GM12878 (cell line): ENCODE measurements at regions not wholly inside any gene's neighbourhood (a gene's known extent, or its start where the extent isn't known, plus 50 kb on each side); places are given as distances from the start of the nearest gene placed in this dataset.

Experiments
- ATAC-seq: fragments of 200-7000 bp; cut with Tn5 transposase; 3 replicates; pipeline ENCODE4 v1.9.1; 2020; ENCODE audit warnings: mild to moderate bottlenecking, moderate library complexity
- BruUV-seq: library from RNA; stranded (reverse); fragments of 400-500 nt; replicated peaks from 2 replicates; lab custom pipeline; 2021; lab: Mats Ljungman, UMichigan
- CTCF ChIA-PET: fragments of 300-600 bp; sonication (Branson Sonifier 250); formaldehyde crosslinking; extraction: SDS; loops from one replicate; lab custom pipeline; 2021; ENCODE audit warnings: inconsistent platforms; lab: Yijun Ruan, JAX
- POLR2A ChIA-PET: fragments of 350-600 bp; formaldehyde crosslinking; extraction: SDS; loops from one replicate; lab custom pipeline; 2021; ENCODE audit warnings: inconsistent platforms; lab: Charles Lee
- RAD21 ChIA-PET: fragments of 300-600 bp; sonication (Branson Sonifier 250); formaldehyde crosslinking; loops from one replicate; lab custom pipeline; 2023; ENCODE audit warnings: antibody characterized with exemption; ENCODE audit not compliant: unreplicated experiment; lab: Charles Lee
- SMC1A ChIA-PET: fragments of 300-600 bp; sonication (Branson Sonifier 250); formaldehyde crosslinking; loops from one replicate; lab custom pipeline; 2023; ENCODE audit not compliant: unreplicated experiment, uncharacterized antibody; lab: Charles Lee
- DNase-seq: peaks from one replicate; pipeline ENCODE4 v3.0.0-alpha.2; 2011; ENCODE audit warnings: low read depth, low spot score
- FAIRE-seq: peaks from 3 replicates; lab custom pipeline; 2011; peaks lifted over from hg19 to GRCh38; lab: Jason Lieb, UNC
- H2AFZ ChIP-seq: 2 replicates; pipeline ENCODE4 v1.6.0; 2011; ENCODE audit warnings: low read depth, low read length, control low read depth; ENCODE audit not compliant: control insufficient read depth
- H3K27ac ChIP-seq: 2 replicates; pipeline ENCODE4 v1.5.1; 2011; ENCODE audit warnings: control low read depth; ENCODE audit not compliant: control insufficient read depth, insufficient read depth
- H3K27me3 ChIP-seq, 2 experiments: replicated peaks in 1 of 2; 2 replicates each; pipeline versions ENCODE4 v1.6.0 to v1.6.1; 2011; ENCODE audit warnings: low read length in 1 of 2; ENCODE audit not compliant: control insufficient read depth in 2 of 2, insufficient read depth in 2 of 2
- H3K36me3 ChIP-seq, 2 experiments: 2 replicates each; pipeline ENCODE4 v1.5.1; 2011; ENCODE audit warnings: low read length in 1 of 2; ENCODE audit not compliant: control insufficient read depth in 2 of 2, insufficient read depth in 2 of 2
- H3K4me1 ChIP-seq: 2 replicates; pipeline ENCODE4 v1.6.1; 2011; ENCODE audit warnings: mild to moderate bottlenecking, low read length, moderate library complexity, mixed read lengths; ENCODE audit not compliant: control insufficient read depth, insufficient read depth
- H3K4me2 ChIP-seq: 2 replicates; pipeline ENCODE4 v1.6.0; 2011; ENCODE audit warnings: control low read depth; ENCODE audit not compliant: control insufficient read depth, insufficient read depth
- H3K4me3 ChIP-seq: fragments of 200-600 bp; sonication (generic); 2 replicates; pipeline ENCODE4 v1.5.1; 2016
- H3K79me2 ChIP-seq: 2 replicates; pipeline ENCODE4 v1.6.0; 2011; ENCODE audit warnings: low read length; ENCODE audit not compliant: control insufficient read depth, insufficient read depth
- H3K9ac ChIP-seq: 2 replicates; pipeline ENCODE4 v1.8.0; 2011; ENCODE audit warnings: low read length, control low read depth, mixed read lengths; ENCODE audit not compliant: control insufficient read depth, insufficient read depth
- H3K9me3 ChIP-seq: replicated peaks from 3 replicates; pipeline ENCODE4 v1.5.1; 2011; ENCODE audit warnings: mild to moderate bottlenecking, low read length; ENCODE audit not compliant: control insufficient read depth, insufficient read depth
- H4K20me1 ChIP-seq: 2 replicates; pipeline ENCODE4 v1.6.0; 2011; ENCODE audit not compliant: control insufficient read depth, insufficient read depth
- ATF7 ChIP-seq: fragments of 450-650 bp; IDR thresholded peaks from 2 replicates; pipeline ENCODE4 v1.6.1; 2016; ENCODE audit warnings: low read depth, mild to moderate bottlenecking
- BCL3 ChIP-seq: IDR thresholded peaks from 2 replicates; pipeline ENCODE4 v1.6.1; 2011; ENCODE audit warnings: borderline replicate concordance, low read depth, mild to moderate bottlenecking, moderate library complexity, low read length; ENCODE audit not compliant: insufficient read depth, poor library complexity, severe bottlenecking
- BCLAF1 ChIP-seq: fragments of 450-650 bp; IDR thresholded peaks from 2 replicates; pipeline ENCODE4 v1.6.1; 2017; ENCODE audit warnings: antibody characterized with exemption, mild to moderate bottlenecking, moderate library complexity
- CBX3 ChIP-seq: fragments of 200-600 bp; sonication (generic); IDR thresholded peaks from 2 replicates; pipeline ENCODE4 v1.6.1; 2016; ENCODE audit warnings: low read depth, borderline replicate concordance
- CEBPZ ChIP-seq: fragments of 150-350 bp; IDR thresholded peaks from 2 replicates; pipeline ENCODE4 v1.6.1; 2016; ENCODE audit warnings: low read depth, low read length
- FOXM1 ChIP-seq: IDR thresholded peaks from 2 replicates; pipeline ENCODE4 v1.6.1; 2012; ENCODE audit warnings: low read depth, mild to moderate bottlenecking, inconsistent platforms, low read length, moderate library complexity
- HDGF ChIP-seq: fragments of 450-650 bp; IDR thresholded peaks from 2 replicates; pipeline ENCODE4 v1.6.1; 2016; ENCODE audit warnings: antibody characterized with exemption
- JUNB ChIP-seq: IDR thresholded peaks from 2 replicates; pipeline ENCODE4 v1.6.1; 2016; ENCODE audit warnings: antibody characterized with exemption, mild to moderate bottlenecking
- MYB ChIP-seq: fragments of 150-350 bp; IDR thresholded peaks from 2 replicates; pipeline ENCODE4 v1.6.1; 2014; ENCODE audit warnings: mild to moderate bottlenecking, low read depth, low read length, borderline replicate concordance
- RB1 ChIP-seq: fragments of 450-650 bp; formaldehyde crosslinking; IDR thresholded peaks from 2 replicates; pipeline ENCODE4 v1.6.1; 2017; ENCODE audit warnings: mild to moderate bottlenecking, borderline replicate concordance
- SREBF2 ChIP-seq: IDR thresholded peaks from 2 replicates; pipeline ENCODE4 v1.6.1; 2012; ENCODE audit warnings: mild to moderate bottlenecking, low read length
- SRF ChIP-seq, 2 experiments: IDR thresholded peaks; 2 replicates each; pipeline ENCODE4 v1.6.1; 2011; ENCODE audit warnings: low read depth in 2 of 2, low read length in 2 of 2, mild to moderate bottlenecking in 1 of 2, moderate library complexity in 1 of 2
- YY1 ChIP-seq: IDR thresholded peaks from 2 replicates; pipeline ENCODE4 v1.6.1; 2011; ENCODE audit warnings: low read depth, mild to moderate bottlenecking, low read length
- ZNF24 ChIP-seq: fragments of 450-650 bp; IDR thresholded peaks from 2 replicates; pipeline ENCODE4 v1.6.1; 2017; ENCODE audit warnings: antibody characterized with exemption, mild to moderate bottlenecking
- ZNF384 ChIP-seq: IDR thresholded peaks from 2 replicates; pipeline ENCODE4 v1.6.1; 2012; ENCODE audit warnings: low read depth, mild to moderate bottlenecking, low read length, improper control_type of control experiment, borderline replicate concordance
- ZNF622 ChIP-seq: fragments of 450-650 bp; IDR thresholded peaks from 2 replicates; pipeline ENCODE4 v1.6.1; 2017; ENCODE audit warnings: mild to moderate bottlenecking, inconsistent platforms
- WGBS: methylation state at CpG from one replicate; pipeline ENCODE4 v1.1.6; 2016; ENCODE audit warnings: low lambda C conversion rate; ENCODE audit not compliant: insufficient replicate concordance, insufficient coverage; ENCODE audit errors: missing lambda C conversion rate; 5-methylcytosine and 5-hydroxymethylcytosine counted together
- in situ Hi-C: fragments of 300-500 bp; cut with MboI; formaldehyde crosslinking; loops from 9 replicates; pipeline ENCODE4 v1.14.3; 2018; ENCODE audit warnings: mixed read lengths
- intact Hi-C: fragments of 100-400 bp; cut with micrococcal nuclease; formaldehyde crosslinking; loops from one replicate; pipeline ENCODE4 v1.14.2; 2022; ENCODE audit not compliant: unreplicated experiment
- TF ChIP-seq, protein P1 (sequence below): fragments of 450-650 bp; IDR thresholded peaks from 2 replicates; pipeline ENCODE4 v1.6.1; 2016; ENCODE audit warnings: mild to moderate bottlenecking

- SMC1A ChIA-PET = no interaction called here
Measured at GRCh38 chr3:87801409-87801808, 257.4 kb downstream of the CGGBP1 start.

More at GRCh38 chr3:87801409-87801808, 257.4 kb downstream of the CGGBP1 start:
- whole genome bisulfite sequencing = 9% methylated on average over 5 of the region's 5 CpGs
- in situ Hi-C loops = no loop called here
- ChIA-PET RAD21 (no interaction called here), CTCF (no interaction called here), POLR2A (no interaction called here)
- H3K27ac ChIP-seq = no peak overlapping the region
- no peak overlapping the region for H3K4me2 ChIP-seq
- TF ChIP-seq ATF7 = no peak
- TF ChIP-seq YY1 = no peak
- TF ChIP-seq FOXM1 = no peak
- no peak for TF ChIP-seq ZNF24
- no peak for TF ChIP-seq CEBPZ
- TF ChIP-seq HDGF = no peak
- no peak for TF ChIP-seq SRF (IDR thresholded peaks at IDR 0.05; ENCODE audit: low read depth in 2 of 2, low read length in 2 of 2)
- no peak for TF ChIP-seq ZNF384
- no peak for TF ChIP-seq MYB
- no peak for TF ChIP-seq BCL3
- no peak for TF ChIP-seq BCLAF1
- no peak for TF ChIP-seq JUNB
- TF ChIP-seq CBX3 = no peak
- TF ChIP-seq, protein P1, sequence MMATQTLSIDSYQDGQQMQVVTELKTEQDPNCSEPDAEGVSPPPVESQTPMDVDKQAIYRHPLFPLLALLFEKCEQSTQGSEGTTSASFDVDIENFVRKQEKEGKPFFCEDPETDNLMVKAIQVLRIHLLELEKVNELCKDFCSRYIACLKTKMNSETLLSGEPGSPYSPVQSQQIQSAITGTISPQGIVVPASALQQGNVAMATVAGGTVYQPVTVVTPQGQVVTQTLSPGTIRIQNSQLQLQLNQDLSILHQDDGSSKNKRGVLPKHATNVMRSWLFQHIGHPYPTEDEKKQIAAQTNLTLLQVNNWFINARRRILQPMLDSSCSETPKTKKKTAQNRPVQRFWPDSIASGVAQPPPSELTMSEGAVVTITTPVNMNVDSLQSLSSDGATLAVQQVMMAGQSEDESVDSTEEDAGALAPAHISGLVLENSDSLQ = no peak
- no peak for TF ChIP-seq ZNF622
- no peak for TF ChIP-seq RB1
- no peak for TF ChIP-seq SREBF2
- DNase-seq = no peak
- H3K4me3 ChIP-seq = no peak overlapping the region
- no peaks in the 10 kb centered on the region; a peak in 1 of 4 replicates for H3K27me3 ChIP-seq
- no peaks in the 10 kb centered on the region for H3K4me1 ChIP-seq
- no peak for ATAC-seq
- no TSS peak for BruUV-seq
- no peak overlapping the region for H3K9ac ChIP-seq
- FAIRE-seq = no peak
- no peaks in the 10 kb centered on the region for H3K9me3 ChIP-seq
- H2AFZ ChIP-seq = no peak overlapping the region
- no peaks in the 10 kb centered on the region for H4K20me1 ChIP-seq
- intact Hi-C loops = no loop called here
- no peaks in the 10 kb centered on the region for H3K79me2 ChIP-seq
- no peaks in the 10 kb centered on the region for H3K36me3 ChIP-seq
